GM23338 (cell line): ENCODE measurements at regions not wholly inside any gene's neighbourhood (a gene's known extent, or its start where the extent isn't known, plus 50 kb on each side); places are given as distances from the start of the nearest gene placed in this dataset.

ENCODE experiments used
- ATAC-seq: fragments of 200-7000 bp; cut with Tn5 transposase; 3 replicates; pipeline ENCODE4 v1.9.1; 2020
- DNase-seq: peaks from one replicate; pipeline ENCODE4 v3.0.0-alpha.2; 2015; ENCODE audit warnings: low spot score
- H2AFZ ChIP-seq: fragments of 200-600 bp; sonication (generic); 2 replicates; pipeline ENCODE4 v1.8.0; 2016; ENCODE audit warnings: antibody characterized with exemption, mild to moderate bottlenecking, moderate library complexity
- H3F3A ChIP-seq: fragments of 200-600 bp; sonication (generic); replicated peaks from 2 replicates; pipeline ENCODE4 v1.8.0; 2017; ENCODE audit warnings: antibody characterized with exemption, mixed run types, low read depth
- H3K27ac ChIP-seq: fragments of 200-600 bp; sonication (generic); 2 replicates; pipeline ENCODE4 v1.6.1; 2016; ENCODE audit warnings: low read depth
- H3K27me3 ChIP-seq: fragments of 200-600 bp; sonication (generic); 2 replicates; pipeline ENCODE4 v1.8.0; 2016; ENCODE audit warnings: mild to moderate bottlenecking, mixed run types, moderate library complexity; ENCODE audit not compliant: insufficient read depth
- H3K36me3 ChIP-seq: fragments of 200-600 bp; sonication (generic); 2 replicates; pipeline ENCODE4 v1.8.0; 2016; ENCODE audit warnings: mild to moderate bottlenecking; ENCODE audit not compliant: insufficient read depth
- H3K4me1 ChIP-seq: fragments of 200-600 bp; sonication (generic); 2 replicates; pipeline ENCODE4 v1.8.0; 2016; ENCODE audit warnings: mild to moderate bottlenecking, moderate library complexity; ENCODE audit not compliant: insufficient read depth
- H3K4me2 ChIP-seq: fragments of 200-600 bp; sonication (generic); 2 replicates; pipeline ENCODE4 v1.7.1; 2017; ENCODE audit warnings: mixed run types
- H3K4me3 ChIP-seq: fragments of 200-600 bp; sonication (generic); 2 replicates; pipeline ENCODE4 v1.6.1; 2016; ENCODE audit warnings: mixed run types
- H3K79me2 ChIP-seq: fragments of 200-600 bp; sonication (generic); replicated peaks from 2 replicates; pipeline ENCODE4 v1.8.0; 2017; ENCODE audit warnings: mild to moderate bottlenecking; ENCODE audit not compliant: insufficient read depth
- H3K9me2 ChIP-seq: fragments of 200-600 bp; sonication (generic); 2 replicates; pipeline ENCODE4 v1.8.0; 2017; ENCODE audit not compliant: insufficient read depth
- H4K20me1 ChIP-seq: fragments of 200-600 bp; sonication (generic); replicated peaks from 2 replicates; pipeline ENCODE4 v1.8.0; 2017; ENCODE audit warnings: mild to moderate bottlenecking; ENCODE audit not compliant: insufficient read depth
- H3K27ac Mint-ChIP-seq: 2 replicates; pipeline ENCODE4 v1.8.0; 2020; ENCODE audit warnings: inconsistent platforms, mild to moderate bottlenecking, moderate library complexity, mixed read lengths
- H3K27me3 Mint-ChIP-seq: 3 replicates; pipeline ENCODE4 v1.8.0; 2022; ENCODE audit warnings: low read depth, mild to moderate bottlenecking, moderate library complexity, mixed read lengths, inconsistent platforms; ENCODE audit not compliant: insufficient read depth, poor library complexity
- H3K36me3 Mint-ChIP-seq: 3 replicates; pipeline ENCODE4 v1.8.0; 2021; ENCODE audit warnings: low read depth, mild to moderate bottlenecking, inconsistent platforms, moderate library complexity, mixed read lengths
- H3K4me1 Mint-ChIP-seq: 3 replicates; pipeline ENCODE4 v1.8.0; 2020; ENCODE audit warnings: mild to moderate bottlenecking, inconsistent platforms, mixed read lengths
- H3K4me3 Mint-ChIP-seq: 3 replicates; pipeline ENCODE4 v1.8.0; 2021; ENCODE audit warnings: moderate library complexity, mild to moderate bottlenecking, inconsistent platforms, mixed read lengths
- H3K9me3 Mint-ChIP-seq: 3 replicates; pipeline ENCODE4 v1.8.0; 2020; ENCODE audit warnings: moderate library complexity, mild to moderate bottlenecking, inconsistent platforms, mixed read lengths
- CREB1 ChIP-seq: fragments of 250-450 bp; sonication (Bioruptor Pico); IDR thresholded peaks from 2 replicates; pipeline ENCODE4 v1.5.0; 2020; ENCODE audit warnings: low read depth, mild to moderate bottlenecking, moderate library complexity
- EZH2 ChIP-seq: fragments of 200-600 bp; sonication (generic); IDR thresholded peaks from one replicate; pipeline ENCODE4 v1.8.0; 2017; ENCODE audit warnings: antibody characterized with exemption, mild to moderate bottlenecking, low read depth; ENCODE audit not compliant: unreplicated experiment
- EZH2phosphoT487 ChIP-seq: fragments of 200-600 bp; sonication (generic); IDR thresholded peaks from one replicate; pipeline ENCODE4 v1.8.1; 2018; ENCODE audit warnings: antibody characterized with exemption; ENCODE audit not compliant: unreplicated experiment
- JUNB ChIP-seq: IDR thresholded peaks from one replicate; pipeline ENCODE4 v1.6.1; 2016; ENCODE audit warnings: antibody characterized with exemption; ENCODE audit not compliant: unreplicated experiment
- NANOG ChIP-seq: IDR thresholded peaks from 2 replicates; pipeline ENCODE4 v1.6.1; 2016; ENCODE audit warnings: antibody characterized with exemption, borderline replicate concordance
- POLR2AphosphoS5 ChIP-seq: IDR thresholded peaks from 2 replicates; pipeline ENCODE4 v1.6.1; 2016; ENCODE audit warnings: antibody characterized with exemption, low read depth
- STAT1 ChIP-seq: IDR thresholded peaks from one replicate; pipeline ENCODE4 v1.6.1; 2016; ENCODE audit warnings: antibody characterized with exemption; ENCODE audit not compliant: unreplicated experiment
- ZNF114 ChIP-seq: fragments of 250-450 bp; sonication (Bioruptor Pico); IDR thresholded peaks from 2 replicates; pipeline ENCODE4 v1.5.0; 2020; ENCODE audit warnings: mild to moderate bottlenecking, moderate library complexity
- ZNF331 ChIP-seq: fragments of 250-450 bp; sonication (Bioruptor Pico); IDR thresholded peaks from 2 replicates; pipeline ENCODE4 v1.5.0; 2020; ENCODE audit warnings: low read depth, mild to moderate bottlenecking, moderate library complexity
- TF ChIP-seq, protein P1 (sequence below): IDR thresholded peaks from one replicate; pipeline ENCODE4 v1.6.1; 2018; ENCODE audit warnings: antibody characterized with exemption; ENCODE audit not compliant: unreplicated experiment
- TF ChIP-seq, protein P2 (sequence below): fragments of 250-450 bp; sonication (Bioruptor Pico); IDR thresholded peaks from 2 replicates; pipeline ENCODE4 v1.5.0; 2020; ENCODE audit warnings: mild to moderate bottlenecking, moderate library complexity

DNA sequence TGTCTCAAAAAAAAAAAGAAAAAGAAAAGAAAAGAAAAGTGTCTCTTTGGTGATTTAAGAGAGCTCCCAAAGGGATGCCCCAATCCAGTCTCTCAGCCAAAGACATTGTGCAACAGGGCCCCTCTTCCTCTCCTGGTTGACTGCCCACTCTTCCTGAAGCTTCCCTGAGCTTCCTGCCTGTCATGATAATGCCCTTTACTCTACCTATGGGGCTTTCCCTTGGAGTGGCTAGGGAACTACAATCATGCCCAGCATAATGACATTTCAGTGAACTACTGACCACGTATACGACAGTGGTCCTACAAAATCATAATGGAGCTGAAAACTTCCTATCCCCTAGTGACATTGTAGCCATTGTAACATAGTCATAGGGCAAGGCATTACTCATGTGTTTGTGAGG, 118.0 kb downstream of the RASSF10 start:
- H3K27ac ChIP-seq, result no peak overlapping the region
- Mint-ChIP-seq H3K9me3 (peaks cover 21% of the 10 kb centered on the region), H3K4me3 (no peak overlapping the region), H3K36me3 (peaks cover 3% of the 10 kb centered on the region; the same call in 2 of the 3 replicates), H3K27me3 (peaks cover 2% of the 10 kb centered on the region), H3K4me1 (peaks cover 5% of the 10 kb centered on the region; the same call in 2 of the 3 replicates), H3K27ac (no peak overlapping the region)
- H2AFZ ChIP-seq, result no peak overlapping the region
- no peaks in the 10 kb centered on the region for H3K27me3 ChIP-seq
- H3K4me2 ChIP-seq, result no peak overlapping the region
- H3K4me1 ChIP-seq, result no peaks in the 10 kb centered on the region
- no peak for ATAC-seq
- no peak overlapping the region for H3K4me3 ChIP-seq
- H3F3A ChIP-seq, result no peaks in the 10 kb centered on the region
- DNase-seq, result no peak
- no peaks in the 10 kb centered on the region for H4K20me1 ChIP-seq
- no peaks in the 10 kb centered on the region for H3K9me2 ChIP-seq
- TF ChIP-seq ZNF114 (CRISPR knock-in tag), result no peak
- no peak for TF ChIP-seq EZH2phosphoT487
- TF ChIP-seq NANOG, result no peak
- TF ChIP-seq, protein P1, sequence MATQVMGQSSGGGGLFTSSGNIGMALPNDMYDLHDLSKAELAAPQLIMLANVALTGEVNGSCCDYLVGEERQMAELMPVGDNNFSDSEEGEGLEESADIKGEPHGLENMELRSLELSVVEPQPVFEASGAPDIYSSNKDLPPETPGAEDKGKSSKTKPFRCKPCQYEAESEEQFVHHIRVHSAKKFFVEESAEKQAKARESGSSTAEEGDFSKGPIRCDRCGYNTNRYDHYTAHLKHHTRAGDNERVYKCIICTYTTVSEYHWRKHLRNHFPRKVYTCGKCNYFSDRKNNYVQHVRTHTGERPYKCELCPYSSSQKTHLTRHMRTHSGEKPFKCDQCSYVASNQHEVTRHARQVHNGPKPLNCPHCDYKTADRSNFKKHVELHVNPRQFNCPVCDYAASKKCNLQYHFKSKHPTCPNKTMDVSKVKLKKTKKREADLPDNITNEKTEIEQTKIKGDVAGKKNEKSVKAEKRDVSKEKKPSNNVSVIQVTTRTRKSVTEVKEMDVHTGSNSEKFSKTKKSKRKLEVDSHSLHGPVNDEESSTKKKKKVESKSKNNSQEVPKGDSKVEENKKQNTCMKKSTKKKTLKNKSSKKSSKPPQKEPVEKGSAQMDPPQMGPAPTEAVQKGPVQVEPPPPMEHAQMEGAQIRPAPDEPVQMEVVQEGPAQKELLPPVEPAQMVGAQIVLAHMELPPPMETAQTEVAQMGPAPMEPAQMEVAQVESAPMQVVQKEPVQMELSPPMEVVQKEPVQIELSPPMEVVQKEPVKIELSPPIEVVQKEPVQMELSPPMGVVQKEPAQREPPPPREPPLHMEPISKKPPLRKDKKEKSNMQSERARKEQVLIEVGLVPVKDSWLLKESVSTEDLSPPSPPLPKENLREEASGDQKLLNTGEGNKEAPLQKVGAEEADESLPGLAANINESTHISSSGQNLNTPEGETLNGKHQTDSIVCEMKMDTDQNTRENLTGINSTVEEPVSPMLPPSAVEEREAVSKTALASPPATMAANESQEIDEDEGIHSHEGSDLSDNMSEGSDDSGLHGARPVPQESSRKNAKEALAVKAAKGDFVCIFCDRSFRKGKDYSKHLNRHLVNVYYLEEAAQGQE, result no peak
- TF ChIP-seq, protein P2, sequence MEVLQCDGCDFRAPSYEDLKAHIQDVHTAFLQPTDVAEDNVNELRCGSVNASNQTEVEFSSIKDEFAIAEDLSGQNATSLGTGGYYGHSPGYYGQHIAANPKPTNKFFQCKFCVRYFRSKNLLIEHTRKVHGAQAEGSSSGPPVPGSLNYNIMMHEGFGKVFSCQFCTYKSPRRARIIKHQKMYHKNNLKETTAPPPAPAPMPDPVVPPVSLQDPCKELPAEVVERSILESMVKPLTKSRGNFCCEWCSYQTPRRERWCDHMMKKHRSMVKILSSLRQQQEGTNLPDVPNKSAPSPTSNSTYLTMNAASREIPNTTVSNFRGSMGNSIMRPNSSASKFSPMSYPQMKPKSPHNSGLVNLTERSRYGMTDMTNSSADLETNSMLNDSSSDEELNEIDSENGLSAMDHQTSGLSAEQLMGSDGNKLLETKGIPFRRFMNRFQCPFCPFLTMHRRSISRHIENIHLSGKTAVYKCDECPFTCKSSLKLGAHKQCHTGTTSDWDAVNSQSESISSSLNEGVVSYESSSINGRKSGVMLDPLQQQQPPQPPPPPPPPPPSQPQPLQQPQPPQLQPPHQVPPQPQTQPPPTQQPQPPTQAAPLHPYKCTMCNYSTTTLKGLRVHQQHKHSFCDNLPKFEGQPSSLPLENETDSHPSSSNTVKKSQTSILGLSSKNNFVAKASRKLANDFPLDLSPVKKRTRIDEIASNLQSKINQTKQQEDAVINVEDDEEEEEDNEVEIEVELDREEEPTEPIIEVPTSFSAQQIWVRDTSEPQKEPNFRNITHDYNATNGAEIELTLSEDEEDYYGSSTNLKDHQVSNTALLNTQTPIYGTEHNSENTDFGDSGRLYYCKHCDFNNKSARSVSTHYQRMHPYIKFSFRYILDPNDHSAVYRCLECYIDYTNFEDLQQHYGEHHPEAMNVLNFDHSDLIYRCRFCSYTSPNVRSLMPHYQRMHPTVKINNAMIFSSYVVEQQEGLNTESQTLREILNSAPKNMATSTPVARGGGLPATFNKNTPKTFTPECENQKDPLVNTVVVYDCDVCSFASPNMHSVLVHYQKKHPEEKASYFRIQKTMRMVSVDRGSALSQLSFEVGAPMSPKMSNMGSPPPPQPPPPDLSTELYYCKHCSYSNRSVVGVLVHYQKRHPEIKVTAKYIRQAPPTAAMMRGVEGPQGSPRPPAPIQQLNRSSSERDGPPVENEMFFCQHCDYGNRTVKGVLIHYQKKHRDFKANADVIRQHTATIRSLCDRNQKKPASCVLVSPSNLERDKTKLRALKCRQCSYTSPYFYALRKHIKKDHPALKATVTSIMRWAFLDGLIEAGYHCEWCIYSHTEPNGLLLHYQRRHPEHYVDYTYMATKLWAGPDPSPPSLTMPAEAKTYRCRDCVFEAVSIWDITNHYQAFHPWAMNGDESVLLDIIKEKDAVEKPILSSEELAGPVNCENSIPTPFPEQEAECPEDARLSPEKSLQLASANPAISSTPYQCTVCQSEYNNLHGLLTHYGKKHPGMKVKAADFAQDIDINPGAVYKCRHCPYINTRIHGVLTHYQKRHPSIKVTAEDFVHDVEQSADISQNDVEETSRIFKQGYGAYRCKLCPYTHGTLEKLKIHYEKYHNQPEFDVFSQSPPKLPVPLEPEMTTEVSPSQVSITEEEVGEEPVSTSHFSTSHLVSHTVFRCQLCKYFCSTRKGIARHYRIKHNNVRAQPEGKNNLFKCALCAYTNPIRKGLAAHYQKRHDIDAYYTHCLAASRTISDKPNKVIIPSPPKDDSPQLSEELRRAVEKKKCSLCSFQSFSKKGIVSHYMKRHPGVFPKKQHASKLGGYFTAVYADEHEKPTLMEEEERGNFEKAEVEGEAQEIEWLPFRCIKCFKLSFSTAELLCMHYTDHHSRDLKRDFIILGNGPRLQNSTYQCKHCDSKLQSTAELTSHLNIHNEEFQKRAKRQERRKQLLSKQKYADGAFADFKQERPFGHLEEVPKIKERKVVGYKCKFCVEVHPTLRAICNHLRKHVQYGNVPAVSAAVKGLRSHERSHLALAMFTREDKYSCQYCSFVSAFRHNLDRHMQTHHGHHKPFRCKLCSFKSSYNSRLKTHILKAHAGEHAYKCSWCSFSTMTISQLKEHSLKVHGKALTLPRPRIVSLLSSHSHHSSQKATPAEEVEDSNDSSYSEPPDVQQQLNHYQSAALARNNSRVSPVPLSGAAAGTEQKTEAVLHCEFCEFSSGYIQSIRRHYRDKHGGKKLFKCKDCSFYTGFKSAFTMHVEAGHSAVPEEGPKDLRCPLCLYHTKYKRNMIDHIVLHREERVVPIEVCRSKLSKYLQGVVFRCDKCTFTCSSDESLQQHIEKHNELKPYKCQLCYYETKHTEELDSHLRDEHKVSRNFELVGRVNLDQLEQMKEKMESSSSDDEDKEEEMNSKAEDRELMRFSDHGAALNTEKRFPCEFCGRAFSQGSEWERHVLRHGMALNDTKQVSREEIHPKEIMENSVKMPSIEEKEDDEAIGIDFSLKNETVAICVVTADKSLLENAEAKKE (CRISPR knock-in tag), result no peak
- no peak for TF ChIP-seq POLR2AphosphoS5
- TF ChIP-seq ZNF331 (CRISPR knock-in tag), result no peak
- TF ChIP-seq EZH2, result no peak
- no peak for TF ChIP-seq JUNB
- TF ChIP-seq CREB1 (CRISPR knock-in tag), result no peak
- TF ChIP-seq STAT1, result no peak
- peaks cover 5% of the 10 kb centered on the region; the same call in 1 of the 2 replicates for H3K36me3 ChIP-seq
- H3K79me2 ChIP-seq, result no peaks in the 10 kb centered on the region
